HG03457 (cell line): ENCODE measurements at regions not wholly inside any gene's neighbourhood (a gene's known extent, or its start where the extent isn't known, plus 50 kb on each side); places are given as distances from the start of the nearest gene placed in this dataset.

Experiments used
- ATAC-seq: cut with Tn5 transposase; IDR thresholded peaks from one replicate; pipeline ENCODE4 v1.9.1; 2021; ENCODE audit warnings: moderate number of reproducible peaks; ENCODE audit not compliant: unreplicated experiment

DNA sequence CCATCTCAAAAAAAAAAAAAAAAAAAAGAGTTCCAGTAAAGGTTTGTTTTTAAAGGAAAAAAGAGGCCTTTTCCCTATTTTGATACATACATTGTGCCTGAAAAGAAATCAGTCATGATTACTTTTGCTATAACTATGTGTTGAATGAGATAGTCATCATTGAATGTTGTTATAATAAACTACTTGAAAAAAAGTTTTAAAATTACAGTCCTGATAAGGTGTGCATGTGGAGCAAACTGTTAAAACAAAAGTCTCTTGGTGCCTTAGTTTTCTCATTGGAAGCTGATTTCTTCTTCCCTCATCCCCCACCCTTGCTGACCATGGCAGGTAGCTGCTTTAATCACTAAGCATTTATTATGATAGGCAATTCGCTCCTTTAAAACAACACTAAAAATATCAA lies 172.3 kb upstream of the TBCA start:
- ATAC-seq: no peak

DNA sequence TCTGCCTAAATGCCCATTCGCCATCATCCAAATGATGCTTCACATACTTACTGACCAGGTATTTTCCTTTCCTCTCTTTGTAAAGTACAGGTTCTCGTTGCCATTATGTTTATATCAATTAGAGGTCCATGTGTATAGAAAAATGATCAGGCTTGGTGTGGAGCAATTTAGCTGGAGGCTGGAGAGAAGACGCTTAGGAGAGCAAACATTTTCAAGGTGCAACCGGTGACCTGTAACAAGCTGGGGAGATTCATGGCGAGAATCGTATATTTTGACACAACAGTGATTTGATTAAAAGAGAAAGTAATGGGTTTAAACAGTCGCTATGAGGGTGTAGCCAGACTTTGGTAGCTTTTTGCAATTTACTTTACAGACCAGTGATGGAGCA lies 170.9 kb upstream of the TBCA start:
- ATAC-seq: no peak

DNA sequence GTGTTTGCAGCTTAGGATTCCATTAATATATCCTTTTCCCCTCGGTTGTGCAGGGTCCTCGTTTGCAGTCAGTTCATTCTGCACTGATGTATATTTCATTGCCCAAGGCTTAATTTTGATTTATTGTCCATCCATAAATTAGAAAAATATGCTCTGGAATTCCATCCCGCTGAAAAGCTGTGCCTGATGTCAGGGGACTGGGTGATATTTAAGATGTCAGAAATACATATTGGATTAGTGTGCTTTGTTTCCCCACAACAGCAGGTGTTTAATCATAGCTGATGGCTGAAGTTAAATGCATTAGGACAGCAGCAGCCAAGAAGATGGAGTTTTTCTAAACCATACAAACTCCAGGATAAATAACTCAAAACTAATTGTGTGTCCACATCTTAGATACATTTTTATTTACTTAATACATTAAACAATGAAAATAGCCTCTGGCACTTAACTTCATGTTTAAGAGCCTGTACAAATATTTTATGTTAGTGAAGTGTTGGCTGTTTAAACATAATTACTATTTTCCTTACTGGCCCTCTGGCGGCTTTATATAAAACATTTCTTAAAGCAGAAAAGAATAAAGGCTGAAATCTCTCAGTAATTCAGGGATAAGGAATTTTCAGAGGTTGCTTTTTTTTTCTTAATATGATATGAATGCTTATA lies 170.4 kb upstream of the TBCA start:
- no peak for ATAC-seq

DNA sequence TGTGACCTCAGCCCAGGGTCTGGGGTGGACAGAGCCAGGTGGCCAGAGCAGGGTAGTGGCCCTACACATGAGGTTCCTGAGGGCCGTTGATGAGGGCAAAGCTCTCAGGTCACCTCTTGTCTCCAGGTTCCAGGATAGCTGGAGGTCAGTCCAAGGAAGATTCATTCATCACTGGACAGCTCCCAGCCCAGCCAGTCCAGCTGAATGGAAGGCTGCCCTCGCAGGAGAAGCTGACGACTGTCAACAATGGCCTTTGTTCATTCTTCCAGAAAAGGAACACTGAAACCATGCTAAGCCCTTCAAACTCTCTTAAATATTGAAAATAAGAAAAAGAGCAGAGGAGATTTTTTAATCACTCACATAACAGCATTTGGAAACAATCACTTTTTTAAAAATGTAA lies 169.7 kb upstream of the TBCA start:
- no peak for ATAC-seq

DNA sequence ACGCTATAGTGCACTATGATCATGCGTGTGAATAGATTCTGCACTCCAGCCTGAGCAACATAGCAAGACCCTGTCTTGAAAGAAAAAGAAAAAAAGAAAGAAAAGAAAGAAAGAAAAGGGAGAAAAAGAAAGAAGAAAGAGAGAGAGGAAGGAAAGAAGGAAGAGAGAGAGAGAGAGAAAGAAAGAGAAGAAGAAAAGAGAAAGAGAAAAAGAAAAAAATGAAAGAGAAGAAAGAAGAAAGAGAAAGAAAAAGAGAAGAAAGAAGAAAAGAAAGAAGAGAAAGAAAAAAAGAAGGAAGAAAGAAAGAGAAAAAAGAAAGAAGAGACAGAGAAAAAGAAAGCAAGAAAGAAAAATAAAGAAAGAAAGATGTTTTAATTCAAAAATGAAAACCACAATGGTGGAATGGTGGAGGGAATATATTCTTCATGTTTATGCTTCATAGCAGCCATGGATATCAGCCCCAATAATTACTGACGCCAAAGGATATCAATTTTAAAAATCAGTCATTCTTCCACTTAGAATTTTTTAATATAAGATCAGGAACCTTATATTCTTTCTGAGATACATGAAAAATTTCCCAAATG lies 168.7 kb upstream of the TBCA start:
- no peak for ATAC-seq

DNA sequence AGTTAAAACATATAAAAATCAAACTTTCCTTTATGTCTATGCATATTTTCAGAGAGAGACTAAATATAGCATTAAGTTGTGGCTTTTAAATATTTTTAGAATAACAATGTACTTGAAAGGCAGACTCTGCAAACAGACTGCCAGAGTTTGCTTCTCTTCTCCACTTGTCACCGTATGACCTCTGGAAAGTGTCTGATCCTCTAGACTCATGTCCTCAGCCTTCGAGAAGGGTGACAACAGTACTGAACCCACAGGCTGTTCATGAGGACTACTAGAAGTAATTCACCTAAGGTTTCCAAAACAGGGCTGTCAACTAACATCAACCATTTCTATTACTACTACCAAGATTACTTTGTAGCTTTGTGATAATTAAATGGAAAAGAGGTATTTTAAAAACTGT lies 167.7 kb upstream of the TBCA start:
- no peak for ATAC-seq

DNA sequence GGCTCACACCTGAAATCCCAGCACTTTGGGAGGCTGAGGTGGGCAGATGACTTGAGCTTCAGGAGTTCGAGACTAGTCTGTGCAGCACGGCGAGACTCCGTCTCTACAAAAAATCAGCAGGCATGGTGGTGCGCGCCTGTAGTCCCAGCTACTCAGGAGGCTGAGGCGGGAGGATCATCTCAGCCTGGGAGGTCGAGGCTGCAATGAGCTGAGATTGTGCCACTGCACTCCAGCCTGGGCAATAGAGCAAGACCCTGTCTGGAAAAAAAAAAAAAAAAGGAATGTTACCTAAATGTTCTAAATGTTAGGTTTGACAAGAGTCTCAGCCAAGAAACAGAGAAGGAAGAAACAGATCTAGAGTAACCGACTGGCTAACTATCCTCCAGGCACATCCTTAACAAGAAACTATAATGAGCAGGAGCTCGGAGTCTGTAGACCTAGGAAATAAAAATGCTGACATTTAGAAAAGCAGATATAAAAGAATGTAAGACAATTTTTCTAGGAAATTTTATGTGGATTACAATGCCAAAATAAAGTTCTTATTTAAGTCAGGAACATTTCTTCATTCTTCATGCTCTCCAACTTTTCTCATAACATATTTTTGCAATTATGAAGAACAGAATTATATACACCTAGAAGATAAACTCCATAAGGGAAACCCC lies 166.6 kb upstream of the TBCA start:
- ATAC-seq: no peak

DNA sequence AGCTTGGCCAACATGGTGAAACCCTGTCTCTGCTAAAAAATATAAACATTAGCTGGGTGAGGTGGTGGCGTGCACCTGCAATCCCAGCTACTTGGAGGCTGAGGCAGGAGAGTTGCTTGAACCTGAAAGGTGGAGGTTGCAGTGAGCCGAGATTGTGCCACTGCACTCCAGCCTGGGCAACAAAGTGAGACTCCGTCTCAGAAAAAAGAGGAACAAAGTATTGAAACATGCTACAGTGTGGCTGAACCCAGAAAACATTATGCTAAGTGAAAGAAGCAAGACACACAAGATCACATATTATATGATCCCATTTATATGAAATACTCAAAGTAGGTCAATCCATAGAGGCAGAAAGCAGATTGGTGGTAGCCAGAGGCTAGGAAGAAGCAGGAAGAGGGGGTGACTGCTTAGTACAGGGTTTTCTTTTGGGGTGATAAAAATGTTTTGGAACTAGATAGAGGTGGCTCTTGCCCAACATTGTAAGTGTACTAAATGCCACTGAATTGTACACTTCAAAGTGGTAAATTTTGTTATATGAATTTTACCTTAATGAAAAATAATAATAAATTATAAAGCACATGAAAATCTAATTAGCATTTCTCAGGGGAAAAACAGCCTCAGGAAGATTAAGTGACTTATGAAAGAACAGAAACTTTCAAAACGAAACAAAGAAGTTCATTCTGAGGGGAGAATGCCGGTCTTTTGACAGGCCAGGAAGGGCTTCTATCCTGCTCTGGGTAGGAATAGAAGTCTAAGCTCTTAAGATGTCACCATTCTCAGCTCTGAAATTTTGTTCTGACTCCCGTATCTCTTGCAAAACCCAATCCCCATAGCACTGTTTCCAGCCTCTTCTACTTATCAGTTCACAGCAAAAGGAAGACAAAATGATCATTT lies 161.1 kb upstream of the TBCA start:
- ATAC-seq: peak; percentile 59

DNA sequence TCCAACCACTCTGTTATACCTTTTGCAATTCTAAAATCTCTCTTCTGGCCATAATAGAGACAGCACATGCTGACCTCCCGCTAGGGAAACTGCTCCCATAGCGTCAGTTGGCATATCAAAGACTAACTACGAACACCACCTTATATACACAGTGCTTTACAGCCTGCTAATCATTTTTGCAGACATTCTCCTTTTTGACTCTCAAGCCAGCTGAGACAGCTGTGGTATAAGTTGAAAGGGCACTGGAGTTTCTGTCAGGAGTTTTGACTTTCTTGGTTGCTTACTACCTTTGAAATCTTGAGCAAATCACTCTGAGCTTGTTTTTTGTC lies 160.2 kb upstream of the TBCA start:
- no peak for ATAC-seq

DNA sequence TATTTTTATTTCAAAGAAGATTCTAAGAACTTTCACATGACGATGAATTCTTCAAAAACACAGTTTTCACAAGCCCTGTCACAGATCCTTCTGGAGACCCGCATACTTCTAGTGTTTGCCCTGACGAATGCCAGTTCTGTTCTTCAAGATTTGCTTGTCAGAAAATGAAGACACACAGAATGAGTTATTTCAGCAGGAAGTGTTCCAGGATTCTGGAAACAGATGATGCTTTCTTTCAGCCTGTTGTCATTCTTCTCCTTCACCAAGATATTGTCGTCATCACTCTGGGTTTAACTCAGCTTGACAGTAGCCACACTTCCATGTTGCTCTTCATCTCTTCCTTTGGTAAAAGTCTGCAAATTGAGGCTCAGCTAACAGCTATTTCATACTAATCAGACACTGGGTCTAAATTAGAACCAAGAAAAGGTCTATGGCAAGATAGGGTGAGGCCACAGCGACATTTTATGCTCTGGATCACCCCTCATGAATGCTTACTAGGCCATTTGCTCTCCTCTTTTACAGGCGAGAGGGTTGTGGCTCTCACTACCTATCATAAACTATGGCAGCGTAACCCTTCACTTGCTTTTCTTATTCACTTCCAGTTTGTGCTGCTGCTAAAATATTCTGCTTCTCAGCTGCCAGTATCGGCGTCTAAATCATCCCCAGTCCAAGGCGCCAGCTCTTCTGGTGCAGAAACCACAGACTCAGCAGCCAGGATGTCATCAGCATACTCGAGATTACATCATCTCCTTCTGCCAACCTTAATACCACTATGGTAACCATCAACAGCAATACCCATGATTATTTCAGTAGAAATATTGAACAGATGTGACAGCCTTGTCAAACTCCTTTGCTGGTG lies 159.6 kb upstream of the TBCA start:
- ATAC-seq: no peak

DNA sequence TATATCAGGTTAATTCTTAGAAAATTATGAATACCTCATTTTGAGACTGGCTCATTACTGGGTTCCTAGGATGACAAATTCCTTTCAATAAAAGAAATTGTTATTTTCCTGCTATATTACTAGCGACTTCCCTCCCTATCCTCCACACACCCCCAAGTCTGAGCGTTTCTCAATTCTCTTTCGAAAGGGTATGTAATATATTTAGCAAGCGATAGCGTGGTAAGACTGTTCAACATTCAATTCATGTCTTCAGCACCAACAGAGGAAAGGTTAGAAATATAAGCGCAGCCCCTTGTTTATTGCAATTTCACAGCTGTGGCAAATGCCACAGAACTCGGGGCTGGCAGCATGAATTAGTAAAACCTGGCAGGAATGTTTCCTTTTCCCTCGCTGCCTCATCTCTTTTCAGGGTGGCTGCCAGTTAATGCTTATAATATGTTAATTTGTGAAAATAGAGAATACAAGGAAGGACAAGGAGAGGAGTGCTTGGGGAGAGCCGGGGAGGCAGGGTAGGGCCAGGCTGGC lies 152.7 kb upstream of the TBCA start:
- no peak for ATAC-seq

DNA sequence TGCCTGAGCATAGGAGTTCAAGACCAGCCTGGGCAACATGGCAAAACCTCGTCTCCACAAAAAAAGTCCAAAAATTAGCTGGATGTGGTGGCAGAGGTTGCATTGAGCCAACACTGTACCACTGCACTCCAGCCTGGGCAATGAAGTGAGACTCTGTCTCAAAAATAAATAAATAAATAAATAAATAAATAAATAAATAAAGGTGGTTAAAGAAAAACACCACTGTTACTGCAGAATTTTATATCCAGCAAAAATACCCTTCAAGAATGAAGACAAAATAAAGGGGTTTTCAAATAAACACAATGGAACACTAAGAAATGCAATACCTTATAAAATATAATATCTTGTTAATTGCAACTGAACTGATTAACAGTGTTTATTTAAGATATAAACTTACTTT lies 150.2 kb upstream of the TBCA start:
- no peak for ATAC-seq

DNA sequence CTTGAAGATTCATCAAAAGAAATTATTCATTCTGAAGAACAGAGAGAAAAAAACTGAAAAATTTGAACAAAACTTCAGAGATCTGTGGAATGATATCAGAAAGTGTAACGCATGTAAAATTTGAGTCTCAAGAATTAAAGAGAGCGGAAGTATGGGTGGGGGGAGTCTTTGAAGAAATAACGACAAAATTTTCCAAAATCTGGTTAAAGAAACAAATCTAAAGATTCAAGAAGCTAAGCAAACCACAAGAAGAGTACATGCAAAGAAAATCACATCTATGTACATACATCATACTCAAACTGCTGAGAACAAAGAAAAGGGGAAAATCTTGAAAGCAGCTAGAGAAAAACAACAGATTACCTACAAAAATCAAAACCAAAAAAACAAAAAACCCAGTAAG lies 149.4 kb upstream of the TBCA start:
- no peak for ATAC-seq

DNA sequence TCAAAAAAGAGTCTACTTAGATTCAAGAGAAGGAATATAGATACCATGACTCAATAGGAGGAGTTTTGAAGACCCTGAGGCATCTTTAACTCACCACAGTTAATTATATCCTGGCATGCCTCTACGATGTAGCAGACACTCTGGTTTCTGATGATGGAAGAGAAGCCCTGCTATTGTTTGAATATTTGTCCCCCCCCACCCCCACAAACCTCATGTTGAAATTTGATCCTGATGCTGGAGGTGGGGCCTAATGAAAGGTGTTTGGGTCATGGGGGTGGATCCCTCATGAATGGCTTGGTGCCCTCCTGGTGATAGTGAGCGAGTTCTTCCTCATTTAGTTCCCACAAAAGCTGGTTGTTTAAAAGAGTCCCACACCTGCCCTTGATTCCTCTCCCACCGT lies 147.9 kb upstream of the TBCA start:
- ATAC-seq: no peak

DNA sequence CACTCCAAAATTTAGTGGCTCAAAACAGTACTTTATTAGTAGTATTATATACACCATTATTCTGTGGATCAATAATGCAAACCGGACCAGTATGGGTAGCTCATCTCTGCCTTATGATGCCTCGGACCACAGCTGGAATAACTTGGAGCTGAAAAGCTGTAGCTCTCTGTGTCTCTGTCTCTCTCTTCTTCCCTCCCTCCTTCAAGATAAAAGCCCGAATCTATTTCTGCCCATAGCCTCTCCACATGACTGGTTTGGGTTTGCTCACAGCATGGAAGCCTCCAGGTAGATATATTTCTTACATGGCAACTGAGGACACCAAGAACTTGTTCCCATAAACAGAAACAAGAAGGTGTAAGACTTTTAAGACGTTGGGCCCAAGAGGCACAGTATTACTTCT lies 147.5 kb upstream of the TBCA start:
- ATAC-seq: no peak

DNA sequence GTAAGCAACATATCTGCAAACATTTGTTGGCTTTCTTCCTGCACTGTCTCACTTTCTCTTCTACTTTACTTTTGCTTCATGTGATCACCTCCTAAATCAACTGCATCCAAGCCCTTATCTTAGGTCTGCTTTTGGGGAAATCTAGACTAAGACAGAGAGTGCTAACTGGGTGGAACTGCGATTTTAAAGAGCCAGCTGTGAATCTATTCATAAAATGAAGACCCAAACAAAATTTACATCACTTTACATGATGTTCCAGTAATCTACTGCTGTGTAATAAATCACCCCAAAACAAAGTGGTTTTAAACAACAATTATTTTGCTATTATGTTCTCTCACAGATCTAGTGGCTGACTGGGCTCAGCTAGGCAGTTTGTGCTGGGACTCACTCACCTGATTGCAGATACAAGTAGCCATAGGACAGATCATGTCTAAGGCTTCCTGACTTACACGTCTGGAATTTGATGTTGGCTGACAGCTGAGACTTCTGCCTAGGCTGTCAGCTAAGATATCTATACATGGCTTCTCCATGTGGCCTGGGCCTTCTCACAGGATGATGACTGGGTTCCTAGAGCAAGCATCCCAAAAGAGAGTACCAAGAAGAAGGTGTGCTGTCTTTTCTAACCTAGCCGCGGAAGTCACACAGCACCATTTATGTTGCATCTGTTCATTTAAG lies 145.1 kb upstream of the TBCA start:
- no peak for ATAC-seq

DNA sequence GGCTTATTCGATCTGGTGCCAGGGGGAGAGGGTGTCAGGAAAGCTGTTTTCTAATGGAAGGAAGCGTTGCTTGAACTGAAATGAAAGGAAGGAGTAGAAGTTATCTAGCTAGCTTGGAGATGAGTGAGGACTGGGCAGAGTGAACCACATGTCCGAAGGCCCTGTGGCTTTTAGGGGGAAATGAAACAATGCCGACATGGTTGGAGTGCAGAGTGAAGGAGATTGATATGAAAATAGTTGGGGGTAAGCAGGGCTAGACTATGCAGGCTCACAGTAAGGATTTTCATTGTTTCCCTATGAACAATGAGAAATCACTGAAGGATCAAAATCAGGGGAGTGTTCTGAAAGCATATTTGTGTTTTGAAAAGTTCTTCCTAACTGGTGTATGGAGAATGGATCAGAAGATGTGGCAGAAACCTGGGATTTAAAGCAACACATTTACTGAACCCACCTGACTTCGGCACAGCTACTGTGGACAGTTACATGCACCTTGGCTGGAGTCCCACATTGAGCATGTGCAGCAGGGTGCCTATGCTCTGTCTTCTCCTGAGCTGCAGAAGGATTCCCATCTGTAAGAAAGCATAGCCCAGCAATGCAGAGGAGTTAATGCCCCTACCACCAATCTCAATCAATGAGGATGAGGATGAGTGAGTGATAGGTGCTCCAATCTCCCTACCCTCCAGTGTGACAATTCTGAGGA lies 144.4 kb upstream of the TBCA start:
- ATAC-seq: no peak

DNA sequence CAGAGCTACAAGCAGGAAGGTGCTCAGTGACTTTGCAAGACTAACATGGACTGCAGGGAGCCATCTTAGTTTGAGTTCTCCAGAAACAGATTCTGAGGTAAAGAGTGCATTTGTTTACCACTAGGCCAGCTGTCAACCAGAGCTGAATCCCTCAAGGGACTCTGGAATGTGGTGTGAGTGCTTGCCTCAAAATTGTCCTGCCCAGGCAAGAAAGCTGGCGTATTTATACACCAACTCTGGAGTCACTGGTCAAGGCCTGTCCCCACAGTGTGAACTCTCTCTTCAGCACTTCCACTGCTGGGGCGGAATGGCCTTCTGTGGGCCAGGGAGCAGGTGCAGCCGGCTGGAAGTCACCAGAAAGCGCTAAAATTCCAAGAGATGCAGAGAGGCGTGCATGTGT lies 139.2 kb upstream of the TBCA start:
- ATAC-seq: no peak

DNA sequence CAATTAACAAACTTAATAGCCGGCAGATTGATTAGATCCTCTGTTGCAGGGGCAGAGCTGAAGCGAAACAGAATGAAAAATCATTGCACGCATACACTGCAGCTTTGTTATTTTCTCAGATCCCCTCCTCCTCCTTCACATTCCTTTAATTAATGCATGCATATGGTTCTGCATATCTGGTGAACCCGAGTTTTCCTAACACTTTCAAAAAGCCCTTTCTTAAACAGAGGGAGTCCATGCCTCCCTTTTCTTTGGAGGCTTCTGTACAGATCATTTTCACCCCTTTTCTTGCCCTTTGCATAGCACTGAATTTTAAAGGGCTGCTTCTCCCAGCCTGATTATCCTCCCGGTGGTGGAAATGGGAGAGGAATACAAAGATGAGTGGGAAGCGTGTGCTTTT lies 136.6 kb upstream of the TBCA start:
- no peak for ATAC-seq
